Thyroid gland (tissue), 4 donors: ENCODE measurements at regions not wholly inside any gene's neighbourhood (a gene's known extent, or its start where the extent isn't known, plus 50 kb on each side); places are given as distances from the start of the nearest gene placed in this dataset.

Experiments used
- DNase-seq, 2 donors: peaks; one replicate each; pipeline ENCODE4 v3.0.0-alpha.2; 2019
- H3K27ac ChIP-seq, 3 donors: fragments of 200-600 bp; sonication (generic); 1 replicate in 2 of 3; 2 replicates in 1 of 3; pipeline ENCODE4 v1.5.1; 2016 to 2019; ENCODE audit warnings: mild to moderate bottlenecking in 1 of 3, moderate library complexity in 1 of 3
- H3K27me3 ChIP-seq: fragments of 200-600 bp; sonication (generic); one replicate; pipeline ENCODE4 v1.5.1; 2019
- H3K36me3 ChIP-seq, 2 donors: fragments of 200-600 bp; sonication (generic); one replicate each; pipeline ENCODE4 v1.5.1; 2016 to 2019
- H3K4me1 ChIP-seq, 2 donors: fragments of 200-600 bp; sonication (generic); one replicate each; pipeline ENCODE4 v1.5.1; 2017 to 2019
- H3K4me3 ChIP-seq, 3 donors: fragments of 200-600 bp; sonication (generic); replicated peaks in 1 of 3; 1 replicate in 2 of 3; 2 replicates in 1 of 3; pipeline ENCODE4 v1.5.1; 2016; ENCODE audit warnings: mild to moderate bottlenecking in 1 of 3
- H3K9me3 ChIP-seq: fragments of 200-600 bp; sonication (generic); one replicate; pipeline ENCODE4 v1.5.1; 2017
- POLR2A ChIP-seq, 2 donors: fragments of 450-650 bp; IDR thresholded peaks; one replicate each; pipeline ENCODE4 v1.6.1; 2017; ENCODE audit warnings: antibody characterized with exemption in 2 of 2, mild to moderate bottlenecking in 2 of 2, moderate library complexity in 1 of 2
- WGBS, 2 donors: methylation state at CpG; one replicate each; pipeline ENCODE4 v1.1.5; 2017; 5-methylcytosine and 5-hydroxymethylcytosine counted together
- intact Hi-C: fragments of 100-400 bp; cut with DNase I; formaldehyde crosslinking; loops from one replicate; pipeline ENCODE4 v1.15.1; 2023
- TF ChIP-seq, protein P1 (sequence below), 6 experiments: fragments of 200-600 bp in 3 of 6; fragments of 450-650 bp in 3 of 6; sonication (generic) in 3 of 6; IDR thresholded peaks; one replicate each; pipeline ENCODE4 v1.5.1; 2016 to 2019; ENCODE audit warnings: antibody characterized with exemption in 6 of 6, mild to moderate bottlenecking in 2 of 6, inconsistent platforms in 1 of 6, moderate library complexity in 1 of 6

DNA sequence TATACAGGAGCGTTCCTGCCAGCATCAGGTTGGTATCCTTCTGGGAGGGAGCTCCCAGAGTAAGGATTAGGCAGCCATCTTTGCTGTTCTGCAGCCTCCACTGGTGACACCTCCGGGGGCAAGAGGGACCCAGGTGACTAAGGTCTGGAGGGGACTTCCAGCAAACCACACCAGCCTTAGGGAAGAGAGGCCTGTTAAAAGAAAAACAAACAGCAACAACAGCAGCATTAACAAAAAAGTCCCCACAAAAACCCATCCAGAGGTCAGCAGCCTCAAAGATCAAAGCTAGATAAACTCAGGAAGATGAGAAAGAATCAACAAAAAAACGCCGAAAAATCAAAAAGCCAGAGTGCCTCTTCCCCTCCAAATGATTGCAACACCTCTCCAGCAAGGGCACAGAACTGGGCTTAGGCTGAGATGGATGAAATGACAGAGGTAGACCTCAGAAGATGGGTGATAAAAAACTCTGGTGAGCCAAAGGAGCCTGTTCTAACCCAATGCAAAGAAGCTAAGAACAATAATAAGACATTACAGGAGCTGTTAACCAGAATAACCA is 388.2 kb downstream of the SPATA31D1 start:
- no peak overlapping the region for H3K4me3 ChIP-seq
- H3K4me1 ChIP-seq = no peaks in the 10 kb centered on the region
- H3K9me3 ChIP-seq = no peaks in the 10 kb centered on the region
- no peak overlapping the region for H3K27ac ChIP-seq
- H3K36me3 ChIP-seq = no peaks in the 10 kb centered on the region
- no peak for DNase-seq
- TF ChIP-seq, protein P1, sequence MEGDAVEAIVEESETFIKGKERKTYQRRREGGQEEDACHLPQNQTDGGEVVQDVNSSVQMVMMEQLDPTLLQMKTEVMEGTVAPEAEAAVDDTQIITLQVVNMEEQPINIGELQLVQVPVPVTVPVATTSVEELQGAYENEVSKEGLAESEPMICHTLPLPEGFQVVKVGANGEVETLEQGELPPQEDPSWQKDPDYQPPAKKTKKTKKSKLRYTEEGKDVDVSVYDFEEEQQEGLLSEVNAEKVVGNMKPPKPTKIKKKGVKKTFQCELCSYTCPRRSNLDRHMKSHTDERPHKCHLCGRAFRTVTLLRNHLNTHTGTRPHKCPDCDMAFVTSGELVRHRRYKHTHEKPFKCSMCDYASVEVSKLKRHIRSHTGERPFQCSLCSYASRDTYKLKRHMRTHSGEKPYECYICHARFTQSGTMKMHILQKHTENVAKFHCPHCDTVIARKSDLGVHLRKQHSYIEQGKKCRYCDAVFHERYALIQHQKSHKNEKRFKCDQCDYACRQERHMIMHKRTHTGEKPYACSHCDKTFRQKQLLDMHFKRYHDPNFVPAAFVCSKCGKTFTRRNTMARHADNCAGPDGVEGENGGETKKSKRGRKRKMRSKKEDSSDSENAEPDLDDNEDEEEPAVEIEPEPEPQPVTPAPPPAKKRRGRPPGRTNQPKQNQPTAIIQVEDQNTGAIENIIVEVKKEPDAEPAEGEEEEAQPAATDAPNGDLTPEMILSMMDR (IDR thresholded peaks at IDR 0.05) = no peak
- no peak for TF ChIP-seq POLR2A (IDR thresholded peaks at IDR 0.05)
- no peaks in the 10 kb centered on the region for H3K27me3 ChIP-seq
- 81 to 82% methylated on average over 4 of the region's 4 CpGs for WGBS, 2 donors
- intact Hi-C loops = no loop called here

DNA sequence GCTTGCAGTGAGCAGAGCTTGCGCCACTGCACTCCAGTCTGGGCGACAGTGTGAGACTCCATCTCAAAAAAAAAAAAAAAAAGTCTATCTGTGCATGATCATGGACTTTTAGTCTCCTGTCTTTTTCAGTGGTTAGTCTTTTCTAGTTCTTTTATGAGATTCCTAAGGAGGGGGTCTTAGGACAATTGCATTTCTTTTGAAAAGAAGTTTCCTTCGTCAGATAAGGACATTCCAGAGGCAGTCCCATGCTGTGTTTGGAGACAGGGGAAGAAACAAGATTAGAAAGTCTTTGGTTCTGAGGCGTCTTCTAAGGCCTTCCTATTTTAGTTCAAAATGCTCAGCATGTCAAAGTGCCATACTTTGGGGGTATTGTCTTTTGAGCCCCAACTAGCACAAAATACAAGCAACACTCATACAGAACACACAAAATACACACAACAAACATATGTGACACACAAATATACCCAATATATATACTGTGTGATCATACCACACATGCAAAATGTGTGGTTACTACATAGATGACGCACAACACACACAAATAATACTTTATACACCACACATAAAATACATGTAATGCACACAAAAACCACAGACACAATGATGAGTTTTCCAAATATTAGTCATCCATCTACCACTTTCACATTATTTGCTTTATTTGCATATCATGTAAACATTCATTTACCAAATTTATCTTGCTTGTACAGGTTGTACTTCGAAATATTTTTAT is 394.5 kb downstream of the SPATA31D1 start:
- no peaks in the 10 kb centered on the region for H3K9me3 ChIP-seq
- H3K4me1 ChIP-seq = no peaks in the 10 kb centered on the region
- H3K4me3 ChIP-seq = no peak overlapping the region
- no peak for TF ChIP-seq POLR2A (IDR thresholded peaks at IDR 0.05)
- TF ChIP-seq, protein P1 (IDR thresholded peaks at IDR 0.05) = no peak
- intact Hi-C loops = no loop called here
- WGBS, 2 donors = 89 to 90% methylated on average over 6 of the region's 6 CpGs
- no peak overlapping the region for H3K27ac ChIP-seq
- H3K27me3 ChIP-seq = no peaks in the 10 kb centered on the region
- no peak for DNase-seq
- no peaks in the 10 kb centered on the region for H3K36me3 ChIP-seq

DNA sequence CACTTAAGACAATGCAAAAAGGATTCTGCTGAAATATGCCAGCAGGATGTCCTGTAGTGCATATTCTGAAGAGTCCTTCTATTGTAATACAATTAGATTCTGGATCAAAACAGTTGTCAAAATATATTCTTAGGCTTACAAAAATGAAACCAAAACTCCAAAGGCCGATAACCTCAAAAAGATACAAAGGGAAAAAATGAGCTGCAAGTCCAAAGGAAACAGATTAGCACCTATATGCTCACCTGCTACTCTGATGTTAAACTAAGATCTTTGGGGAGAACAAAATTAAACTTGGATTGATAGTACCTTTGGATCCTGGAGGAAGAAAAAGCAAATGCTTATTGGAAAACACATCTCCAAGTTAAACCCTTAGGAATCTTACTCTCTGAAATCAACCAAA is 397.1 kb downstream of the SPATA31D1 start:
- TF ChIP-seq, protein P1 (IDR thresholded peaks at IDR 0.05) = no peak
- no peak for TF ChIP-seq POLR2A (IDR thresholded peaks at IDR 0.05)
- no peak for DNase-seq
- Histone ChIP-seq H3K27ac (no peak overlapping the region), H3K4me1 (no peaks in the 10 kb centered on the region), H3K9me3 (no peaks in the 10 kb centered on the region), H3K4me3 (no peak overlapping the region), H3K36me3 (no peaks in the 10 kb centered on the region), H3K27me3 (no peaks in the 10 kb centered on the region)
- 87% methylated on average over 1 of the region's 1 CpG for WGBS, 2 donors
- intact Hi-C loops = no loop called here

DNA sequence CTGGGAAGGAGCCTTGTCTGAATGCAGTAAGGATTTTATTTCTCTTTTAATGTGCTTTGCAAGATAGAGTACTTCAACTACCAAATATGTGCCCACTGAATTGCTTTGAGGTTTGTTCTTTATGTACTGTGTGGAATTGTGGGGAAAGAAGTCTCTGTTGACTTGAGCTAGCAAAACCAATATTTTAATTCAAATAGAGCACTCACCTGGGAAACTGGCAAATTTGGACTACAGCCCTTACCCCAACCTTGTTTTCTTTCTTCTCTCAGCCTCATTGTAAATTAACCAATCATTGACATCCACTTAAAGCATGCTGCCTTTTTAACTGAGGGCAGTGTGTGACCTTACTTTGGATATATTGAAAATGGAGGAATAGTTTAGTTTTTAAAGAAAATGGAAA is 409.0 kb downstream of the SPATA31D1 start:
- DNase-seq = no peak
- intact Hi-C loops = no loop called here

DNA sequence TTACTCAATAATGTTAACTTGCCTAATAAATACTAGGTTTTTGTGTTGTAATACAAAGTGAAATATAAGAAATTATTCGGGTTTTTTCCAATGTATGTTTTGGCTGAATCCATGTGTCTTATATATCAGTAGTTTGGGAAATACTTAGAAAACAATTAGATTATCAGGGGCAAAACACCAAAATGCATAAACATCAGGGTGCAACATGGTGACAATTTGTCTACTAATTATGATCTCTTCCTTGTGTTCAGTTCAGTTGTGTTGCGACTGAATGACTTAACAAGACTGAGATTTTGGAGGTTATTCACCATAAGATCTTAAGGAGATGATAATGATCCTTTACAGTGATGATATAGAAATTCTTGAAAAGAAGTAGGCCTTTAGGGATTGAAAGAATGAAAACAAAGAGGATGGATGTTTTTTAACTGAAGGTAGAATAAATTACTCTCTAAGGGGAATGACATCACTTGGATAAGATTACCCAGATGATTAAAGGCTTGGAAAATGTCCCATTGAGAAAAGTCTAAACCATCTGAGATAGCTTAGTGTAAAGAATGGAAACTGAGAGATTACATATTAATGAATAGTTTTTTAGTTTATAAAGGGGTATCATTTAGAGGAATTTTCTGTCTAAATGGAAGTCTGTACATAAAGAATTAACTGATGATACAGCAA is 415.8 kb downstream of the SPATA31D1 start:
- 85 to 91% methylated on average over 2 of the region's 2 CpGs for WGBS, 2 donors
- intact Hi-C loops = no loop called here

More for the DNA sequence above, 409.0 kb downstream of the SPATA31D1 start:
- Histone ChIP-seq H3K36me3 (no peaks in the 10 kb centered on the region), H3K4me3 (no peak overlapping the region), H3K27me3 (no peaks in the 10 kb centered on the region), H3K9me3 (no peaks in the 10 kb centered on the region), H3K4me1 (no peaks in the 10 kb centered on the region), H3K27ac (no peak overlapping the region)
- TF ChIP-seq POLR2A (IDR thresholded peaks at IDR 0.05) = no peak

More for the DNA sequence above, 415.8 kb downstream of the SPATA31D1 start:
- TF ChIP-seq POLR2A (IDR thresholded peaks at IDR 0.05) = no peak
- TF ChIP-seq, protein P1 (IDR thresholded peaks at IDR 0.05) = no peak
- no peaks in the 10 kb centered on the region for H3K27me3 ChIP-seq
- DNase-seq = no peak
- H3K36me3 ChIP-seq = no peaks in the 10 kb centered on the region
- H3K4me3 ChIP-seq = no peak overlapping the region
- no peaks in the 10 kb centered on the region for H3K9me3 ChIP-seq
- H3K27ac ChIP-seq = no peak overlapping the region
- H3K4me1 ChIP-seq = no peaks in the 10 kb centered on the region
